ENCODE measurements at regions not wholly inside any gene's neighbourhood (a gene's known extent, or its start where the extent isn't known, plus 50 kb on each side); places are given as distances from the start of the nearest gene placed in this dataset.

- no peak for TF ChIP-seq SMC3 (IDR thresholded peaks at IDR 0.05)
- no peak for TF ChIP-seq E2F6 (IDR thresholded peaks at IDR 0.05; ENCODE audit: borderline replicate concordance, low read depth)
- TF ChIP-seq, protein P1, sequence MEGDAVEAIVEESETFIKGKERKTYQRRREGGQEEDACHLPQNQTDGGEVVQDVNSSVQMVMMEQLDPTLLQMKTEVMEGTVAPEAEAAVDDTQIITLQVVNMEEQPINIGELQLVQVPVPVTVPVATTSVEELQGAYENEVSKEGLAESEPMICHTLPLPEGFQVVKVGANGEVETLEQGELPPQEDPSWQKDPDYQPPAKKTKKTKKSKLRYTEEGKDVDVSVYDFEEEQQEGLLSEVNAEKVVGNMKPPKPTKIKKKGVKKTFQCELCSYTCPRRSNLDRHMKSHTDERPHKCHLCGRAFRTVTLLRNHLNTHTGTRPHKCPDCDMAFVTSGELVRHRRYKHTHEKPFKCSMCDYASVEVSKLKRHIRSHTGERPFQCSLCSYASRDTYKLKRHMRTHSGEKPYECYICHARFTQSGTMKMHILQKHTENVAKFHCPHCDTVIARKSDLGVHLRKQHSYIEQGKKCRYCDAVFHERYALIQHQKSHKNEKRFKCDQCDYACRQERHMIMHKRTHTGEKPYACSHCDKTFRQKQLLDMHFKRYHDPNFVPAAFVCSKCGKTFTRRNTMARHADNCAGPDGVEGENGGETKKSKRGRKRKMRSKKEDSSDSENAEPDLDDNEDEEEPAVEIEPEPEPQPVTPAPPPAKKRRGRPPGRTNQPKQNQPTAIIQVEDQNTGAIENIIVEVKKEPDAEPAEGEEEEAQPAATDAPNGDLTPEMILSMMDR (IDR thresholded peaks at IDR 0.05): no peak
- TF ChIP-seq POLR2A (IDR thresholded peaks at IDR 0.05; ENCODE audit: low read length): no peak
- TF ChIP-seq REST (IDR thresholded peaks at IDR 0.05): no peak
- no peak for TF ChIP-seq CHD4 (IDR thresholded peaks at IDR 0.05; ENCODE audit: borderline replicate concordance)
Measured at GRCh38 chr4:26000274-26000950, 86.4 kb downstream of the SMIM20 start.
